CD14-positive monocyte (primary cell): ENCODE measurements at regions not wholly inside any gene's neighbourhood (a gene's known extent, or its start where the extent isn't known, plus 50 kb on each side); places are given as distances from the start of the nearest gene placed in this dataset.

Experiments
- DNase-seq, 3 donors: peaks; one replicate each; pipeline ENCODE4 v3.0.0-alpha.2; 2011 to 2022
- H2AFZ ChIP-seq: 2 replicates; pipeline ENCODE4 v1.6.0; 2012; ENCODE audit warnings: mild to moderate bottlenecking, low read depth, low read length, inconsistent platforms; ENCODE audit not compliant: insufficient read depth, poor library complexity, severe bottlenecking
- H3K27ac ChIP-seq, 2 donors: 1 replicate in 1 of 2; 2 replicates in 1 of 2; pipeline ENCODE4 v1.5.1; 2012 to 2013; ENCODE audit warnings: low read length in 2 of 2, control low read depth in 1 of 2, inconsistent platforms in 1 of 2, low read depth in 1 of 2, mild to moderate bottlenecking in 1 of 2
- H3K27me3 ChIP-seq, 2 donors: one replicate each; pipeline versions ENCODE4 v1.6.0 to v1.6.1; 2011 to 2013; ENCODE audit warnings: low read length in 2 of 2; ENCODE audit not compliant: control insufficient read depth in 2 of 2, insufficient read depth in 2 of 2
- H3K36me3 ChIP-seq, 2 donors: replicated peaks in 1 of 2; 1 replicate in 1 of 2; 2 replicates in 1 of 2; pipeline versions ENCODE4 v1.5.1 to v1.6.1; 2012 to 2013; ENCODE audit warnings: low read length in 2 of 2, control low read depth in 1 of 2, inconsistent platforms in 1 of 2, mild to moderate bottlenecking in 1 of 2; ENCODE audit not compliant: insufficient read depth in 2 of 2, control insufficient read depth in 1 of 2
- H3K4me1 ChIP-seq, 2 donors: 1 replicate in 1 of 2; 2 replicates in 1 of 2; pipeline versions ENCODE4 v1.5.1 to v1.6.1; 2012 to 2013; ENCODE audit warnings: low read length in 2 of 2, control low read depth in 1 of 2, inconsistent platforms in 1 of 2, mild to moderate bottlenecking in 1 of 2, moderate library complexity in 1 of 2; ENCODE audit not compliant: insufficient read depth in 2 of 2, control insufficient read depth in 1 of 2
- H3K4me2 ChIP-seq: replicated peaks from 2 replicates; pipeline ENCODE3; 2012; ENCODE audit warnings: low read length, moderate library complexity, mild to moderate bottlenecking; ENCODE audit not compliant: poor library complexity, severe bottlenecking; ENCODE audit errors: extremely low read depth
- H3K4me3 ChIP-seq, 3 experiments: fragments of 200-600 bp in 1 of 3; sonication (generic) in 1 of 3; replicated peaks in 1 of 3; 1 replicate in 2 of 3; 2 replicates in 1 of 3; pipeline ENCODE4 v1.5.1; 2011 to 2013; ENCODE audit warnings: low read length in 3 of 3, mild to moderate bottlenecking in 3 of 3, control low read depth in 2 of 3, low read depth in 2 of 3, inconsistent platforms in 1 of 3, moderate library complexity in 1 of 3
- H3K79me2 ChIP-seq: 2 replicates; pipeline ENCODE4 v1.6.0; 2012; ENCODE audit warnings: mild to moderate bottlenecking, control low read depth, inconsistent platforms, low read length, moderate library complexity; ENCODE audit not compliant: insufficient read depth
- H3K9ac ChIP-seq: 2 replicates; pipeline ENCODE4 v1.6.0; 2017; ENCODE audit warnings: low read length, mild to moderate bottlenecking; ENCODE audit not compliant: insufficient read depth, poor library complexity, severe bottlenecking
- H3K9me3 ChIP-seq, 2 donors: replicated peaks in 1 of 2; 1 replicate in 1 of 2; 2 replicates in 1 of 2; pipeline versions ENCODE4 v1.5.1 to v1.6.1; 2012 to 2013; ENCODE audit warnings: low read length in 2 of 2, control low read depth in 1 of 2; ENCODE audit not compliant: control insufficient read depth in 1 of 2, insufficient read depth in 1 of 2
- H4K20me1 ChIP-seq: 2 replicates; pipeline ENCODE4 v1.6.0; 2012; ENCODE audit warnings: mild to moderate bottlenecking, low read length, control low read depth, moderate library complexity; ENCODE audit not compliant: insufficient read depth
- H3K27ac Mint-ChIP-seq, 7 donors: one replicate each; pipeline ENCODE4 v1.8.0; 2020; ENCODE audit warnings: mild to moderate bottlenecking in 7 of 7, mixed read lengths in 7 of 7, moderate library complexity in 6 of 7, inconsistent platforms in 2 of 7
- H3K27me3 Mint-ChIP-seq, 3 donors: one replicate each; pipeline ENCODE4 v1.8.0; 2021 to 2022; ENCODE audit warnings: low read depth in 3 of 3, mild to moderate bottlenecking in 3 of 3, mixed read lengths in 3 of 3, moderate library complexity in 3 of 3, inconsistent platforms in 1 of 3
- H3K36me3 Mint-ChIP-seq, 2 donors: one replicate each; pipeline ENCODE4 v1.8.0; 2020; ENCODE audit warnings: mixed read lengths in 2 of 2, inconsistent platforms in 1 of 2, mild to moderate bottlenecking in 1 of 2
- H3K4me1 Mint-ChIP-seq: one replicate; pipeline ENCODE4 v1.8.0; 2020; ENCODE audit warnings: mild to moderate bottlenecking, mixed read lengths
- H3K4me3 Mint-ChIP-seq, 2 donors: one replicate each; pipeline ENCODE4 v1.8.0; 2020; ENCODE audit warnings: mild to moderate bottlenecking in 2 of 2, mixed read lengths in 2 of 2, moderate library complexity in 1 of 2
- H3K9me3 Mint-ChIP-seq, 7 donors: one replicate each; pipeline ENCODE4 v1.8.0; 2020 to 2022; ENCODE audit warnings: mixed read lengths in 7 of 7, mild to moderate bottlenecking in 6 of 7, moderate library complexity in 6 of 7, inconsistent platforms in 2 of 7
- CTCF ChIP-seq: fragments of 200-600 bp; IDR thresholded peaks from one replicate; pipeline ENCODE4 v1.8.0; 2022; ENCODE audit warnings: antibody characterized with exemption, mild to moderate bottlenecking
- whole genome bisulfite sequencing: methylation state at CpG from one replicate; pipeline ENCODE4 v1.1.5; 2013; ENCODE audit warnings: missing lambda C conversion rate; ENCODE audit not compliant: insufficient coverage; 5-methylcytosine and 5-hydroxymethylcytosine counted together
- intact Hi-C, 2 donors: fragments of 100-400 bp; cut with micrococcal nuclease; formaldehyde crosslinking; loops; one replicate each; pipeline versions ENCODE4 v1.15.0 to v1.15.1; 2023

- Mint-ChIP-seq H3K4me1 (no peaks in the 10 kb centered on the region), H3K27me3 (no peaks in the 10 kb centered on the region), H3K27ac (no peak overlapping the region), H3K4me3 (no peak overlapping the region), H3K9me3 (peaks cover 0 to 3% (median 0%) of the 10 kb centered on the region in 7 donors), H3K36me3 (no peaks in the 10 kb centered on the region)
- Histone ChIP-seq H3K4me2 (no peak overlapping the region), H3K27ac (no peak overlapping the region), H2AFZ (no peak overlapping the region), H3K27me3 (no peaks in the 10 kb centered on the region), H3K36me3 (no peaks in the 10 kb centered on the region), H3K4me1 (no peaks in the 10 kb centered on the region), H3K9me3 (no peaks in the 10 kb centered on the region), H3K4me3 (no peak overlapping the region), H3K79me2 (no peaks in the 10 kb centered on the region), H4K20me1 (no peaks in the 10 kb centered on the region), H3K9ac (no peak overlapping the region)
- intact Hi-C loops, result no loop called here
- 17% methylated on average over 1 of the region's 3 CpGs for WGBS
- no peak for DNase-seq
- no peak for TF ChIP-seq CTCF
Measured at GRCh38 chr1:189628857-189629256, 848.8 kb downstream of the BRINP3 start.

- no peak overlapping the region for H3K4me3 Mint-ChIP-seq
- H3K4me1 Mint-ChIP-seq, result no peaks in the 10 kb centered on the region
- TF ChIP-seq CTCF, result no peak
- Histone ChIP-seq H2AFZ (no peak overlapping the region), H3K9me3 (no peaks in the 10 kb centered on the region), H4K20me1 (no peaks in the 10 kb centered on the region), H3K4me1 (no peaks in the 10 kb centered on the region), H3K9ac (no peak overlapping the region), H3K27me3 (no peaks in the 10 kb centered on the region), H3K4me2 (no peak overlapping the region), H3K27ac (no peak overlapping the region), H3K36me3 (no peaks in the 10 kb centered on the region), H3K79me2 (no peaks in the 10 kb centered on the region), H3K4me3 (no peak overlapping the region)
- intact Hi-C loops, result no loop called here
- no peak overlapping the region for H3K27ac Mint-ChIP-seq
- H3K9me3 Mint-ChIP-seq, result no peaks in the 10 kb centered on the region
- H3K27me3 Mint-ChIP-seq, result no peaks in the 10 kb centered on the region
- no peaks in the 10 kb centered on the region for H3K36me3 Mint-ChIP-seq
- WGBS, result no CpG with 5 or more reads among the region's 2 CpGs
- no peak for DNase-seq
Measured at GRCh38 chr1:189633658-189634057, 844.0 kb downstream of the BRINP3 start.
